Effector memory CD4-positive, alpha-beta T cell (primary cell): ENCODE measurements at regions not wholly inside any gene's neighbourhood (a gene's known extent, or its start where the extent isn't known, plus 50 kb on each side); places are given as distances from the start of the nearest gene placed in this dataset.

Source experiments
- DNase-seq, 3 donors: peaks; one replicate each; pipeline ENCODE4 v3.0.0-alpha.2; 2020
- H3K27ac ChIP-seq: 2 replicates; pipeline ENCODE4 v1.7.0; 2013; ENCODE audit warnings: mild to moderate bottlenecking, low read length, moderate library complexity; ENCODE audit not compliant: insufficient read depth, poor library complexity, severe bottlenecking
- H3K27me3 ChIP-seq: replicated peaks from 2 replicates; pipeline ENCODE4 v1.7.0; 2013; ENCODE audit warnings: mild to moderate bottlenecking, low read length; ENCODE audit not compliant: insufficient read depth, control insufficient read depth, poor library complexity, severe bottlenecking
- H3K36me3 ChIP-seq: 2 replicates; pipeline ENCODE4 v1.7.0; 2013; ENCODE audit warnings: mild to moderate bottlenecking, low read length, moderate library complexity; ENCODE audit not compliant: control insufficient read depth, insufficient read depth
- H3K4me1 ChIP-seq: 2 replicates; pipeline ENCODE4 v1.7.0; 2013; ENCODE audit warnings: low read length, mild to moderate bottlenecking; ENCODE audit not compliant: control insufficient read depth, insufficient read depth, poor library complexity, severe bottlenecking
- H3K4me3 ChIP-seq: 2 replicates; pipeline ENCODE4 v1.7.0; 2013; ENCODE audit warnings: low read length, low read depth, mild to moderate bottlenecking; ENCODE audit not compliant: insufficient read depth, poor library complexity, severe bottlenecking
- H3K9me3 ChIP-seq: 2 replicates; pipeline ENCODE4 v1.7.0; 2013; ENCODE audit warnings: mild to moderate bottlenecking, low read length, moderate library complexity; ENCODE audit not compliant: control insufficient read depth

- Histone ChIP-seq H3K36me3 (no peaks in the 10 kb centered on the region), H3K9me3 (no peaks in the 10 kb centered on the region), H3K27me3 (no peaks in the 10 kb centered on the region), H3K27ac (no peak overlapping the region), H3K4me1 (no peaks in the 10 kb centered on the region), H3K4me3 (no peak overlapping the region)
- DNase-seq: no peak
These were observed 176.0 kb upstream of the PELI2 start for GRCh38 chr14:55942076-55942654.

GRCh38 chr14:55942826-55943225, 175.4 kb upstream of the PELI2 start:
- H3K4me1 ChIP-seq: no peaks in the 10 kb centered on the region
- no peak for DNase-seq
- H3K9me3 ChIP-seq: no peaks in the 10 kb centered on the region
- no peaks in the 10 kb centered on the region for H3K36me3 ChIP-seq
- H3K4me3 ChIP-seq: no peak overlapping the region
- no peaks in the 10 kb centered on the region for H3K27me3 ChIP-seq
- no peak overlapping the region for H3K27ac ChIP-seq

GRCh38 chr14:55944757-55945156, 173.5 kb upstream of the PELI2 start:
- H3K27me3 ChIP-seq: no peaks in the 10 kb centered on the region
- H3K27ac ChIP-seq: no peak overlapping the region
- no peaks in the 10 kb centered on the region for H3K9me3 ChIP-seq
- no peak overlapping the region for H3K4me3 ChIP-seq
- H3K4me1 ChIP-seq: no peaks in the 10 kb centered on the region
- no peaks in the 10 kb centered on the region for H3K36me3 ChIP-seq
- DNase-seq: no peak

GRCh38 chr14:55946231-55946630, 172.0 kb upstream of the PELI2 start:
- Histone ChIP-seq H3K4me1 (no peaks in the 10 kb centered on the region), H3K4me3 (no peak overlapping the region), H3K36me3 (no peaks in the 10 kb centered on the region), H3K27me3 (no peaks in the 10 kb centered on the region), H3K9me3 (no peaks in the 10 kb centered on the region), H3K27ac (no peak overlapping the region)
- DNase-seq: no peak

GRCh38 chr14:55948399-55948798, 169.8 kb upstream of the PELI2 start:
- Histone ChIP-seq H3K9me3 (no peaks in the 10 kb centered on the region), H3K36me3 (no peaks in the 10 kb centered on the region), H3K4me3 (no peak overlapping the region), H3K27ac (no peak overlapping the region), H3K4me1 (no peaks in the 10 kb centered on the region), H3K27me3 (no peaks in the 10 kb centered on the region)
- no peak for DNase-seq

GRCh38 chr14:55949708-55950107, 168.5 kb upstream of the PELI2 start:
- Histone ChIP-seq H3K27ac (no peak overlapping the region), H3K4me3 (no peak overlapping the region), H3K9me3 (no peaks in the 10 kb centered on the region)

GRCh38 chr14:55950135-55950534, 168.1 kb upstream of the PELI2 start:
- no peaks in the 10 kb centered on the region for H3K4me1 ChIP-seq
- no peaks in the 10 kb centered on the region for H3K36me3 ChIP-seq
- no peaks in the 10 kb centered on the region for H3K27me3 ChIP-seq
- no peaks in the 10 kb centered on the region for H3K9me3 ChIP-seq
- DNase-seq: no peak
- no peak overlapping the region for H3K27ac ChIP-seq
- no peak overlapping the region for H3K4me3 ChIP-seq

More at GRCh38 chr14:55949708-55950107, 168.5 kb upstream of the PELI2 start:
- H3K36me3 ChIP-seq: no peaks in the 10 kb centered on the region
- no peaks in the 10 kb centered on the region for H3K4me1 ChIP-seq
- H3K27me3 ChIP-seq: no peaks in the 10 kb centered on the region
- no peak for DNase-seq

- Histone ChIP-seq H3K36me3 (no peaks in the 10 kb centered on the region), H3K4me1 (no peaks in the 10 kb centered on the region), H3K9me3 (no peaks in the 10 kb centered on the region), H3K27me3 (no peaks in the 10 kb centered on the region), H3K27ac (no peak overlapping the region), H3K4me3 (no peak overlapping the region)
- no peak for DNase-seq
These were observed 166.6 kb upstream of the PELI2 start for GRCh38 chr14:55951341-55952206.

GRCh38 chr14:55954108-55954507, 164.1 kb upstream of the PELI2 start:
- Histone ChIP-seq H3K36me3 (no peaks in the 10 kb centered on the region), H3K4me1 (no peaks in the 10 kb centered on the region), H3K27ac (no peak overlapping the region), H3K4me3 (no peak overlapping the region), H3K9me3 (no peaks in the 10 kb centered on the region), H3K27me3 (no peaks in the 10 kb centered on the region)
- DNase-seq: no peak

GRCh38 chr14:55955175-55955574, 163.0 kb upstream of the PELI2 start:
- Histone ChIP-seq H3K9me3 (no peaks in the 10 kb centered on the region), H3K27me3 (no peaks in the 10 kb centered on the region), H3K4me3 (no peak overlapping the region), H3K27ac (no peak overlapping the region), H3K36me3 (no peaks in the 10 kb centered on the region), H3K4me1 (no peaks in the 10 kb centered on the region)
- no peak for DNase-seq
